SK-N-SH treated with all-trans-retinoic acid at 6 μM for 48 hours (cell line): ENCODE measurements at regions not wholly inside any gene's neighbourhood (a gene's known extent, or its start where the extent isn't known, plus 50 kb on each side); places are given as distances from the start of the nearest gene placed in this dataset.

Experiments
- ZNF565 ChIP-seq: fragments of 450-650 bp; formaldehyde crosslinking; conservative IDR thresholded peaks from 2 replicates; pipeline ENCODE4 v1.5.0; 2020; ENCODE audit warnings: low read depth, mild to moderate bottlenecking, moderate library complexity
- TF ChIP-seq, protein P1 (sequence below): fragments of 250-450 bp; sonication (Bioruptor Pico); IDR thresholded peaks from 2 replicates; pipeline ENCODE4 v1.5.1; 2021; ENCODE audit warnings: mild to moderate bottlenecking, moderate library complexity

GRCh38 chr5:116669261-116670031 lies 94.8 kb upstream of the SEMA6A start:
- no peak for TF ChIP-seq ZNF565 (CRISPR knock-in tag)
- TF ChIP-seq, protein P1, sequence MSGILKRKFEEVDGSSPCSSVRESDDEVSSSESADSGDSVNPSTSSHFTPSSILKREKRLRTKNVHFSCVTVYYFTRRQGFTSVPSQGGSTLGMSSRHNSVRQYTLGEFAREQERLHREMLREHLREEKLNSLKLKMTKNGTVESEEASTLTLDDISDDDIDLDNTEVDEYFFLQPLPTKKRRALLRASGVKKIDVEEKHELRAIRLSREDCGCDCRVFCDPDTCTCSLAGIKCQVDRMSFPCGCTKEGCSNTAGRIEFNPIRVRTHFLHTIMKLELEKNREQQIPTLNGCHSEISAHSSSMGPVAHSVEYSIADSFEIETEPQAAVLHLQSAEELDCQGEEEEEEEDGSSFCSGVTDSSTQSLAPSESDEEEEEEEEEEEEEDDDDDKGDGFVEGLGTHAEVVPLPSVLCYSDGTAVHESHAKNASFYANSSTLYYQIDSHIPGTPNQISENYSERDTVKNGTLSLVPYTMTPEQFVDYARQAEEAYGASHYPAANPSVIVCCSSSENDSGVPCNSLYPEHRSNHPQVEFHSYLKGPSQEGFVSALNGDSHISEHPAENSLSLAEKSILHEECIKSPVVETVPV (CRISPR knock-in tag): no peak
